PC-9 (cell line): ENCODE measurements at regions not wholly inside any gene's neighbourhood (a gene's known extent, or its start where the extent isn't known, plus 50 kb on each side); places are given as distances from the start of the nearest gene placed in this dataset.

Source experiments
- BruUV-seq: library from RNA; stranded (reverse); fragments of 400-500 nt; replicated peaks from 2 replicates; lab custom pipeline; 2021; lab: Mats Ljungman, UMichigan
- CTCF ChIA-PET: fragments of 300-600 bp; sonication (Branson Sonifier 250); formaldehyde crosslinking; loops from one replicate; lab custom pipeline; 2022; ENCODE audit warnings: antibody characterized with exemption; lab: Charles Lee
- POLR2A ChIA-PET: fragments of 300-600 bp; sonication (Branson Sonifier 250); formaldehyde crosslinking; loops from one replicate; lab custom pipeline; 2022; ENCODE audit warnings: antibody characterized with exemption; ENCODE audit not compliant: unreplicated experiment; lab: Charles Lee
- DNase-seq, 2 experiments: peaks; one replicate each; pipeline versions ENCODE4 v3.0.0 to v3.0.0-alpha.2; 2015 to 2022; ENCODE audit warnings: mixed read lengths in 1 of 2
- H2AFZ ChIP-seq: fragments of 200-600 bp; sonication (generic); 2 replicates; pipeline ENCODE4 v1.8.1; 2017; ENCODE audit warnings: antibody characterized with exemption
- H3F3A ChIP-seq: fragments of 200-600 bp; sonication (generic); 2 replicates; pipeline ENCODE4 v1.8.1; 2017; ENCODE audit warnings: antibody characterized with exemption, mild to moderate bottlenecking, low read depth; ENCODE audit not compliant: insufficient read depth
- H3K27ac ChIP-seq: fragments of 200-600 bp; sonication (generic); 2 replicates; pipeline ENCODE4 v1.6.1; 2016; ENCODE audit warnings: mixed run types
- H3K27me3 ChIP-seq: fragments of 200-600 bp; sonication (generic); 2 replicates; pipeline ENCODE4 v1.6.1; 2016; ENCODE audit warnings: low read depth, mixed run types; ENCODE audit not compliant: insufficient read depth
- H3K36me3 ChIP-seq: fragments of 200-600 bp; sonication (generic); 2 replicates; pipeline ENCODE4 v1.6.1; 2016; ENCODE audit warnings: low read depth, mixed run types
- H3K4me1 ChIP-seq: fragments of 200-600 bp; sonication (generic); replicated peaks from 2 replicates; pipeline ENCODE4 v1.6.1; 2016; ENCODE audit warnings: mixed run types; ENCODE audit not compliant: insufficient read depth
- H3K4me2 ChIP-seq: fragments of 200-600 bp; sonication (generic); 2 replicates; pipeline ENCODE4 v1.6.1; 2017; ENCODE audit warnings: mixed run types
- H3K4me3 ChIP-seq: fragments of 200-600 bp; sonication (generic); 2 replicates; pipeline ENCODE4 v1.6.1; 2016; ENCODE audit warnings: mixed run types
- H3K79me2 ChIP-seq: fragments of 200-600 bp; sonication (generic); 2 replicates; pipeline ENCODE4 v1.6.1; 2017; ENCODE audit warnings: low read depth, mixed run types
- H3K9me2 ChIP-seq: fragments of 200-600 bp; sonication (generic); 2 replicates; pipeline ENCODE4 v1.8.1; 2017; ENCODE audit warnings: mild to moderate bottlenecking; ENCODE audit not compliant: insufficient read depth
- H3K9me3 ChIP-seq: fragments of 200-600 bp; sonication (generic); 2 replicates; pipeline ENCODE4 v1.8.1; 2016; ENCODE audit warnings: low read depth; ENCODE audit not compliant: insufficient read depth
- H4K20me1 ChIP-seq: fragments of 200-600 bp; sonication (generic); 2 replicates; pipeline ENCODE4 v1.8.1; 2017; ENCODE audit not compliant: insufficient read depth
- EZH2 ChIP-seq: fragments of 200-600 bp; sonication (generic); IDR thresholded peaks from 2 replicates; pipeline ENCODE4 v1.8.0; 2017; ENCODE audit warnings: antibody characterized with exemption, low read depth
- intact Hi-C: fragments of 100-400 bp; cut with micrococcal nuclease; formaldehyde crosslinking; loops from one replicate; pipeline ENCODE4 v1.10.0; 2022; ENCODE audit not compliant: unreplicated experiment
- TF ChIP-seq, protein P1 (sequence below): fragments of 200-600 bp; sonication (generic); conservative IDR thresholded peaks from 2 replicates; pipeline ENCODE4 v1.6.1; 2017; ENCODE audit warnings: mixed run types, antibody characterized with exemption, mild to moderate bottlenecking, moderate library complexity

- intact Hi-C loops = no loop called here
- Histone ChIP-seq H4K20me1 (no peaks in the 10 kb centered on the region), H3K4me1 (no peaks in the 10 kb centered on the region), H3K4me2 (no peak overlapping the region), H3K79me2 (no peaks in the 10 kb centered on the region), H3K9me3 (no peaks in the 10 kb centered on the region; the same call in 1 of the 2 replicates), H2AFZ (no peak overlapping the region), H3K9me2 (no peaks in the 10 kb centered on the region; the same call in 1 of the 2 replicates), H3K4me3 (no peak overlapping the region), H3K36me3 (no peaks in the 10 kb centered on the region), H3F3A (no peaks in the 10 kb centered on the region), H3K27ac (no peak overlapping the region), H3K27me3 (no peaks in the 10 kb centered on the region)
- no peak for TF ChIP-seq EZH2
- TF ChIP-seq, protein P1, sequence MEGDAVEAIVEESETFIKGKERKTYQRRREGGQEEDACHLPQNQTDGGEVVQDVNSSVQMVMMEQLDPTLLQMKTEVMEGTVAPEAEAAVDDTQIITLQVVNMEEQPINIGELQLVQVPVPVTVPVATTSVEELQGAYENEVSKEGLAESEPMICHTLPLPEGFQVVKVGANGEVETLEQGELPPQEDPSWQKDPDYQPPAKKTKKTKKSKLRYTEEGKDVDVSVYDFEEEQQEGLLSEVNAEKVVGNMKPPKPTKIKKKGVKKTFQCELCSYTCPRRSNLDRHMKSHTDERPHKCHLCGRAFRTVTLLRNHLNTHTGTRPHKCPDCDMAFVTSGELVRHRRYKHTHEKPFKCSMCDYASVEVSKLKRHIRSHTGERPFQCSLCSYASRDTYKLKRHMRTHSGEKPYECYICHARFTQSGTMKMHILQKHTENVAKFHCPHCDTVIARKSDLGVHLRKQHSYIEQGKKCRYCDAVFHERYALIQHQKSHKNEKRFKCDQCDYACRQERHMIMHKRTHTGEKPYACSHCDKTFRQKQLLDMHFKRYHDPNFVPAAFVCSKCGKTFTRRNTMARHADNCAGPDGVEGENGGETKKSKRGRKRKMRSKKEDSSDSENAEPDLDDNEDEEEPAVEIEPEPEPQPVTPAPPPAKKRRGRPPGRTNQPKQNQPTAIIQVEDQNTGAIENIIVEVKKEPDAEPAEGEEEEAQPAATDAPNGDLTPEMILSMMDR = no peak
- POLR2A ChIA-PET = no interaction called here
- CTCF ChIA-PET = no interaction called here
- no TSS peak for BruUV-seq
- DNase-seq = no peak
These were observed 348.8 kb upstream of the SETBP1 start for GRCh38 chr18:44331656-44332570.

DNA sequence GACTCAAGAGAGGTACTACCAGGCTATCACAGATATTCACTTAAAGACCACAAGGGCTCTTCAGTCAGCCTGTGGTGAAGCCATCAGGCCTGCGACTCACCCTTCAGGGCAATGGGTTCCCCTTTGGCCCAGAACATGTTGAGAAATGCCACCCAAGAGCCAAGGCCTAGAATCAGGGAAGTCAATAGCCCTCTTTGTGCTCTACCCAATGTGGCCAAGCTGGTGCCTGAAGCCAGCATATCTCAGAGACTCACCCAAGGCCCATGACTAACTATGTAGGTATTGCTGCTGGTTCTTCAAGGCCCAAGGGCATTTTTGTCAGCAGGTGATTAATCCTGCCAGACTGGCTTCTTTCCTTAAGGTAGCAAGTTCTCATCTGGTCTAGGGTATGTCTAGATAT lies 338.9 kb upstream of the SETBP1 start:
- H3K4me3 ChIP-seq = peak overlapping the region; percentile 19; the same call in 1 of the 2 replicates
- H3K4me1 ChIP-seq = peaks cover 40% of the 10 kb centered on the region
- intact Hi-C loops = loop anchor here (2.0 to 5.0 kb wide), 4 partner anchors 247 to 556 kb away; no protein-coding TSS in a partner anchor
- peaks cover 10% of the 10 kb centered on the region for H3K9me3 ChIP-seq
- H2AFZ ChIP-seq = peak overlapping the region; percentile 58
- H3K4me2 ChIP-seq = peak overlapping the region; percentile 69
- H3F3A ChIP-seq = peaks cover 26% of the 10 kb centered on the region; the same call in 1 of the 2 replicates
- DNase-seq = peak; percentile 67 to 97
- H3K27ac ChIP-seq = peak overlapping the region; percentile 85
- CTCF ChIA-PET = no interaction called here
- H3K79me2 ChIP-seq = no peaks in the 10 kb centered on the region
- no peaks in the 10 kb centered on the region; the same call in 1 of the 2 replicates for H3K36me3 ChIP-seq
- no peaks in the 10 kb centered on the region for H4K20me1 ChIP-seq
- H3K27me3 ChIP-seq = no peaks in the 10 kb centered on the region
- POLR2A ChIA-PET = no interaction called here
- no TSS peak for BruUV-seq
- H3K9me2 ChIP-seq = no peaks in the 10 kb centered on the region
- TF ChIP-seq, protein P1 = no peak
- no peak for TF ChIP-seq EZH2

- ChIA-PET CTCF (no interaction called here), POLR2A (interaction anchor here (0.6 kb wide), 1 partner anchor 223 kb away, joined by 4 read pairs; no protein-coding TSS in a partner anchor)
- intact Hi-C loops = loop anchor here (2.0 to 5.0 kb wide), 4 partner anchors 247 to 555 kb away; no protein-coding TSS in a partner anchor
- peak overlapping the region; percentile 19; the same call in 1 of the 2 replicates for H3K4me3 ChIP-seq
- TF ChIP-seq, protein P1 = no peak
- TF ChIP-seq EZH2 = no peak
- H3K27me3 ChIP-seq = no peaks in the 10 kb centered on the region
- H3F3A ChIP-seq = peaks cover 26% of the 10 kb centered on the region; the same call in 1 of the 2 replicates
- DNase-seq = peak in 1 of 2 experiments; percentile 83
- BruUV-seq = no TSS peak
- H4K20me1 ChIP-seq = no peaks in the 10 kb centered on the region
- H3K27ac ChIP-seq = peak overlapping the region; percentile 85
- no peaks in the 10 kb centered on the region; the same call in 1 of the 2 replicates for H3K36me3 ChIP-seq
- peaks cover 40% of the 10 kb centered on the region for H3K4me1 ChIP-seq
- peaks cover 10% of the 10 kb centered on the region for H3K9me3 ChIP-seq
- no peaks in the 10 kb centered on the region for H3K79me2 ChIP-seq
- peak overlapping the region; percentile 58; the same call in 1 of the 2 replicates for H2AFZ ChIP-seq
- peak overlapping the region; percentile 69 for H3K4me2 ChIP-seq
- no peaks in the 10 kb centered on the region for H3K9me2 ChIP-seq
These were observed 338.5 kb upstream of the SETBP1 start for GRCh38 chr18:44342162-44342561.
